ENCODE measurements at regions not wholly inside any gene's neighbourhood (a gene's known extent, or its start where the extent isn't known, plus 50 kb on each side); places are given as distances from the start of the nearest gene placed in this dataset.

DNA sequence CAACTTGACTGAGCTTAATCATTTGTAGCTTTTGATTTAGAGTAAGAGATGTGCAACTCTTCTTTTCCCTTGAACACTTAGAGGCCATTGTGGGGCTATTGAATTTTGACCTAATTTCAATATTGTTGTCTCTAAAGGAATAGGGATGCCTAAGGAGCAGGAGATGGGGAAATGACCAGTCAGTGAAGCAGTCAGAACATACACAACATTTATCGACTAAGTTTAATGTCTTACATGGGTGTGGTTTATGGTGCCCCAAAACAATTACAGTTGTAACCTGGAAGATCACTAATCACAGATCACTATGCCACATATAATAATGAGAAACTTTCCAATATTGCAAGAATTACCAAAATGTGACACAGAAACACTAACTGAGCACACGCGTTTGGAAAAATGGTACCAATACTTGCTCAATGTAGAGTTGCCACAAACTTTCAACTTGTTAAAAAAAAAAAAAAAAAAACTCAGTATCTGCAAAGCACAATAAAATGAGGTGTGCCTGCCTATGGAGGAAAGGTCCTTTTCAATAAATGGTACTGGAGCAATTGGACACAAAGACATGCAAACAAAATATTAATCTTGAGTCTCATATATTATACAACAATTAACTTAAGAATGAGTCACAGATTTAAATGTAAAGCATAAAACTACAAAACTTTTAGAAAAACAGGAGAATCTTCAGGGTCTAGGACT is 189.6 kb upstream of the RAD23B start:
- TF ChIP-seq, protein P1, sequence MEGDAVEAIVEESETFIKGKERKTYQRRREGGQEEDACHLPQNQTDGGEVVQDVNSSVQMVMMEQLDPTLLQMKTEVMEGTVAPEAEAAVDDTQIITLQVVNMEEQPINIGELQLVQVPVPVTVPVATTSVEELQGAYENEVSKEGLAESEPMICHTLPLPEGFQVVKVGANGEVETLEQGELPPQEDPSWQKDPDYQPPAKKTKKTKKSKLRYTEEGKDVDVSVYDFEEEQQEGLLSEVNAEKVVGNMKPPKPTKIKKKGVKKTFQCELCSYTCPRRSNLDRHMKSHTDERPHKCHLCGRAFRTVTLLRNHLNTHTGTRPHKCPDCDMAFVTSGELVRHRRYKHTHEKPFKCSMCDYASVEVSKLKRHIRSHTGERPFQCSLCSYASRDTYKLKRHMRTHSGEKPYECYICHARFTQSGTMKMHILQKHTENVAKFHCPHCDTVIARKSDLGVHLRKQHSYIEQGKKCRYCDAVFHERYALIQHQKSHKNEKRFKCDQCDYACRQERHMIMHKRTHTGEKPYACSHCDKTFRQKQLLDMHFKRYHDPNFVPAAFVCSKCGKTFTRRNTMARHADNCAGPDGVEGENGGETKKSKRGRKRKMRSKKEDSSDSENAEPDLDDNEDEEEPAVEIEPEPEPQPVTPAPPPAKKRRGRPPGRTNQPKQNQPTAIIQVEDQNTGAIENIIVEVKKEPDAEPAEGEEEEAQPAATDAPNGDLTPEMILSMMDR (conservative IDR thresholded peaks at IDR 0.05; ENCODE audit: low read length) = no peak
- TF ChIP-seq EZH2phosphoT487 (IDR thresholded peaks at IDR 0.05; ENCODE audit: borderline replicate concordance) = no peak

Measured in Loucy (cell line).